OCI-LY3 (cell line): ENCODE measurements at regions not wholly inside any gene's neighbourhood (a gene's known extent, or its start where the extent isn't known, plus 50 kb on each side); places are given as distances from the start of the nearest gene placed in this dataset.

Source experiments
- EZH2phosphoT487 ChIP-seq: fragments of 200-600 bp; shearing (Covaris generic); IDR thresholded peaks from 2 replicates; pipeline ENCODE4 v1.6.1; 2018; ENCODE audit warnings: antibody characterized with exemption, mixed run types, low read depth
- TF ChIP-seq, protein P1 (sequence below): fragments of 200-600, 300-600 bp; sonication (generic); IDR thresholded peaks from 2 replicates; pipeline ENCODE4 v1.5.1; 2014; ENCODE audit warnings: antibody characterized with exemption, low read length, low read depth

DNA sequence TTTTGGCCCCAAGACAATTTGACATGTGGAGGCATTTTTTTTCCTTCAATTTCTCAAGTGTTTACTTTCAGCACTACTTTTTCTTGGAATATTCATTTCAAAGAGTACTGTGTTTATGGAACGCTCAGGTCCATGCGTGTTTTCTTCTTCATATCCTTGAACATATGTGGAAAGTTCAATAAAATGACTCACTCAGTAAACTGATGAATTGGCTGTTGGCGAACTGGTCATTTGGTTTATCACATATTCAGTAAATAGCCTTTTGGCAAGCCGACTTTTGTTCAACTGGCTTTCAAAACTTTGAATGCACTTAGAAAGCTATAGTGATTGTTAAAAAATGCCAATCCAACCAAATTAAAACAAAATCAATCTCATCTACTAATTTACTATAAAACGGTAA, 964.6 kb upstream of the SLC35B3 start:
- TF ChIP-seq, protein P1, sequence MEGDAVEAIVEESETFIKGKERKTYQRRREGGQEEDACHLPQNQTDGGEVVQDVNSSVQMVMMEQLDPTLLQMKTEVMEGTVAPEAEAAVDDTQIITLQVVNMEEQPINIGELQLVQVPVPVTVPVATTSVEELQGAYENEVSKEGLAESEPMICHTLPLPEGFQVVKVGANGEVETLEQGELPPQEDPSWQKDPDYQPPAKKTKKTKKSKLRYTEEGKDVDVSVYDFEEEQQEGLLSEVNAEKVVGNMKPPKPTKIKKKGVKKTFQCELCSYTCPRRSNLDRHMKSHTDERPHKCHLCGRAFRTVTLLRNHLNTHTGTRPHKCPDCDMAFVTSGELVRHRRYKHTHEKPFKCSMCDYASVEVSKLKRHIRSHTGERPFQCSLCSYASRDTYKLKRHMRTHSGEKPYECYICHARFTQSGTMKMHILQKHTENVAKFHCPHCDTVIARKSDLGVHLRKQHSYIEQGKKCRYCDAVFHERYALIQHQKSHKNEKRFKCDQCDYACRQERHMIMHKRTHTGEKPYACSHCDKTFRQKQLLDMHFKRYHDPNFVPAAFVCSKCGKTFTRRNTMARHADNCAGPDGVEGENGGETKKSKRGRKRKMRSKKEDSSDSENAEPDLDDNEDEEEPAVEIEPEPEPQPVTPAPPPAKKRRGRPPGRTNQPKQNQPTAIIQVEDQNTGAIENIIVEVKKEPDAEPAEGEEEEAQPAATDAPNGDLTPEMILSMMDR = no peak
- no peak for TF ChIP-seq EZH2phosphoT487
